ENCODE measurements at regions not wholly inside any gene's neighbourhood (a gene's known extent, or its start where the extent isn't known, plus 50 kb on each side); places are given as distances from the start of the nearest gene placed in this dataset.

DNA sequence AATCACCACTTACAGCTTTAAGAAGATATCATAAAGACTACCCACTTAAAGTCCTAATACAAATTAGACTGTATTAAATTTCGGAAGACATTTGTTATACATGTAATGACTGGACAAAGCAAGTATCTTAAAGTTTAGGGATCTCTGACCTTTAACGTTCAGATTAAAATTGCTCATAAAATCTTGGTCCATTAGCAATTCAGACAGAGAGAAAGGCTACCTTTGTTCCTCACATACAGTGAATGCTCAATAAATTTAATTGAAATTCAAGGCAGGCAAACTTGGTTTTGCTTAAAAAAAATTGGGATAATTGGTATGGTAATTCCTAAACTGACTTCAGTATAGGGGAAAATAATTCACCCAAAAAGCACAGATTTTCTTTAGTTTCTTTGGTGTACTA, 285.9 kb upstream of the EMCN start:
- TF ChIP-seq POLR2A (IDR thresholded peaks at IDR 0.05; ENCODE audit: low read length) (no peak), GATA1 (IDR thresholded peaks at IDR 0.05; ENCODE audit: low read depth, low read length) (no peak)

Measured in erythroblast (primary cell).